ENCODE measurements at regions not wholly inside any gene's neighbourhood (a gene's known extent, or its start where the extent isn't known, plus 50 kb on each side); places are given as distances from the start of the nearest gene placed in this dataset.

DNA sequence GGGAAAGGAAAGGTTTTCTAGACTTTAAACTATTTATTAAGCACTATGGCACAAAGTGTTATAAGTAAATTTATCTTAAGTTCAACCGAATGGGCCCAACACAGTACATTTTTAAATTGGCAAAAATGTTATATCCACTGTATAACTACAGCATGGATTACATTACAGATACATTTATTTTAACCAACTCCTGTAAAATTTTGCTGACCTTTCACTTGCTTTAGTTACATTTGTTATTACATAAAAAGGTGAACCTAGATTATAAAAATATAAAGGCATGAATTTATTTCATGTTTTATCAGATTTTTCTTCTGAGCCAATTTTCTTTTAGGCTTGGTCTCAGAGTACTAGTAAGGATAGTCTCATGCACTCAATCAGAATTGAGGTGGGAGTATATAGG is 221.9 kb upstream of the GBE1 start:
- no peak for TF ChIP-seq EZH2 (IDR thresholded peaks at IDR 0.05; ENCODE audit: insufficient read depth, poor library complexity, severe bottlenecking)
- no peak for TF ChIP-seq EZH2phosphoT487 (IDR thresholded peaks at IDR 0.05; ENCODE audit: insufficient read depth, low read depth)
